WTC11 (cell line): ENCODE measurements at regions not wholly inside any gene's neighbourhood (a gene's known extent, or its start where the extent isn't known, plus 50 kb on each side); places are given as distances from the start of the nearest gene placed in this dataset.
A peak's percentile ranks its signal among the peaks of the same experiment; 100 is the strongest.
"Not testable (repeated sequence)": the region's sequence is repeated elsewhere in the genome, so short reads cannot be mapped to it uniquely, and the experiment has no call there.

Experiments used
- ATAC-seq: fragments of 200-7000 bp; cut with Tn5 transposase; 2 replicates; pipeline ENCODE4 v1.10.0; 2021; ENCODE audit warnings: mild to moderate bottlenecking, moderate library complexity
- CTCF ChIA-PET: fragments of 300-600 bp; sonication (Branson Sonifier 250); formaldehyde crosslinking; loops from one replicate; lab custom pipeline; 2021; ENCODE audit warnings: antibody characterized with exemption; lab: Charles Lee
- POLR2A ChIA-PET: fragments of 350-600 bp; sonication (Branson Sonifier 250); formaldehyde crosslinking; loops from one replicate; lab custom pipeline; 2021; ENCODE audit warnings: antibody characterized with exemption; lab: Charles Lee
- DNase-seq: peaks from one replicate; pipeline ENCODE4 v3.0.0; 2021; ENCODE audit warnings: low spot score
- H3K27ac Mint-ChIP-seq: 2 replicates; pipeline ENCODE4 v1.8.0; 2021; ENCODE audit warnings: mixed read lengths
- H3K27me3 Mint-ChIP-seq: 2 replicates; pipeline ENCODE4 v1.8.0; 2021; ENCODE audit warnings: low read depth, mild to moderate bottlenecking, moderate library complexity, mixed read lengths
- H3K36me3 Mint-ChIP-seq: 2 replicates; pipeline ENCODE4 v1.8.0; 2021; ENCODE audit warnings: mixed read lengths
- H3K4me1 Mint-ChIP-seq: 2 replicates; pipeline ENCODE4 v1.8.0; 2022; ENCODE audit warnings: mixed read lengths
- H3K4me3 Mint-ChIP-seq: 2 replicates; pipeline ENCODE4 v1.8.0; 2021; ENCODE audit warnings: mild to moderate bottlenecking, moderate library complexity, mixed read lengths
- H3K9me3 Mint-ChIP-seq: 2 replicates; pipeline ENCODE4 v1.8.0; 2021; ENCODE audit warnings: mixed read lengths
- ATF3 ChIP-seq: sonication (generic); formaldehyde crosslinking; conservative IDR thresholded peaks from 2 replicates; pipeline ENCODE4 v1.8.1; 2022; ENCODE audit warnings: mild to moderate bottlenecking, missing genetic modification reagents
- CBFB ChIP-seq: sonication (generic); formaldehyde crosslinking; IDR thresholded peaks from 2 replicates; pipeline ENCODE4 v1.8.1; 2022; ENCODE audit warnings: mild to moderate bottlenecking, low read depth, missing genetic modification reagents
- CDX4 ChIP-seq: fragments of 250-450 bp; sonication (Bioruptor Pico); IDR thresholded peaks from 2 replicates; pipeline ENCODE4 v1.9.0; 2021; ENCODE audit warnings: moderate library complexity, mild to moderate bottlenecking, inconsistent platforms, borderline replicate concordance
- EMX1 ChIP-seq: fragments of 250-450 bp; sonication (Bioruptor Pico); IDR thresholded peaks from 2 replicates; pipeline ENCODE4 v1.8.0; 2021; ENCODE audit warnings: mild to moderate bottlenecking
- ETV6 ChIP-seq: sonication (generic); formaldehyde crosslinking; IDR thresholded peaks from 2 replicates; pipeline ENCODE4 v1.8.1; 2022; ENCODE audit warnings: mild to moderate bottlenecking, missing genetic modification reagents
- FOXK1 ChIP-seq: sonication (generic); formaldehyde crosslinking; IDR thresholded peaks from 2 replicates; pipeline ENCODE4 v1.8.0; 2022; ENCODE audit warnings: mild to moderate bottlenecking, moderate library complexity, missing genetic modification reagents
- GABPB1 ChIP-seq: sonication (generic); formaldehyde crosslinking; IDR thresholded peaks from 2 replicates; pipeline ENCODE4 v1.8.1; 2023; ENCODE audit warnings: mild to moderate bottlenecking, missing genetic modification reagents
- IRF1 ChIP-seq: sonication (generic); formaldehyde crosslinking; IDR thresholded peaks from 2 replicates; pipeline ENCODE4 v1.8.0; 2023; ENCODE audit warnings: missing genetic modification reagents
- JAZF1 ChIP-seq: fragments of 250-450 bp; sonication (Bioruptor Pico); IDR thresholded peaks from 2 replicates; pipeline ENCODE4 v1.9.0; 2021; ENCODE audit warnings: moderate library complexity, mild to moderate bottlenecking, inconsistent platforms
- NFYB ChIP-seq: sonication (generic); formaldehyde crosslinking; conservative IDR thresholded peaks from 2 replicates; pipeline ENCODE4 v1.8.0; 2022; ENCODE audit warnings: low read depth, missing genetic modification reagents
- NR1H2 ChIP-seq: sonication (generic); formaldehyde crosslinking; IDR thresholded peaks from 2 replicates; pipeline ENCODE4 v1.9.0; 2021; ENCODE audit warnings: mild to moderate bottlenecking, moderate library complexity, missing genetic modification reagents
- STAT6 ChIP-seq: sonication (generic); formaldehyde crosslinking; conservative IDR thresholded peaks from 2 replicates; pipeline ENCODE4 v1.8.1; 2023; ENCODE audit warnings: mild to moderate bottlenecking, low read depth, missing genetic modification reagents, moderate library complexity
- USF1 ChIP-seq: sonication (generic); formaldehyde crosslinking; IDR thresholded peaks from 2 replicates; pipeline ENCODE4 v1.8.0; 2022; ENCODE audit warnings: mild to moderate bottlenecking, missing genetic modification reagents
- USF2 ChIP-seq: sonication (generic); formaldehyde crosslinking; IDR thresholded peaks from 2 replicates; pipeline ENCODE4 v1.8.1; 2023; ENCODE audit warnings: mild to moderate bottlenecking, missing genetic modification reagents, moderate library complexity
- ZMAT4 ChIP-seq: fragments of 250-450 bp; sonication (Bioruptor Pico); IDR thresholded peaks from 2 replicates; pipeline ENCODE4 v1.9.0; 2021; ENCODE audit warnings: mild to moderate bottlenecking
- ZNF263 ChIP-seq: sonication (generic); formaldehyde crosslinking; IDR thresholded peaks from 2 replicates; pipeline ENCODE4 v1.8.1; 2022; ENCODE audit warnings: low read depth, mild to moderate bottlenecking, moderate library complexity, missing genetic modification reagents
- ZNF396 ChIP-seq: fragments of 250-450 bp; sonication (Bioruptor Pico); IDR thresholded peaks from 2 replicates; pipeline ENCODE4 v1.8.0; 2021; ENCODE audit warnings: mild to moderate bottlenecking, moderate library complexity, borderline replicate concordance
- ZNF425 ChIP-seq: fragments of 250-450 bp; sonication (Bioruptor Pico); conservative IDR thresholded peaks from 2 replicates; pipeline ENCODE4 v1.9.0; 2021; ENCODE audit warnings: mild to moderate bottlenecking
- ZNF532 ChIP-seq: fragments of 250-450 bp; sonication (Bioruptor Pico); IDR thresholded peaks from 2 replicates; pipeline ENCODE4 v1.9.0; 2021; ENCODE audit warnings: mild to moderate bottlenecking, borderline replicate concordance

- peak; percentile 71 for TF ChIP-seq GABPB1
- TF ChIP-seq NFYB (CRISPR knock-in tag) = peak; percentile 29; the same call in 1 of the 2 replicates
- ATAC-seq, H3K27ac Mint-ChIP-seq, H3K27me3 Mint-ChIP-seq, DNase-seq, H3K4me3 Mint-ChIP-seq, H3K4me1 Mint-ChIP-seq: not testable (repeated sequence)
- CTCF ChIA-PET = interaction anchor here (0.6 to 1.1 kb wide), 2 partner anchors 120 to 173 kb away, joined by 3 read pairs; no protein-coding TSS in a partner anchor
- POLR2A ChIA-PET = interaction anchor here (0.6 kb wide), 1 partner anchor 126 kb away, joined by 3 read pairs; no protein-coding TSS in a partner anchor
- Mint-ChIP-seq H3K36me3 (peaks cover 25% of the 10 kb centered on the region), H3K9me3 (peaks cover 43% of the 10 kb centered on the region)
Measured at GRCh38 chr10:47166808-47167581, 133.0 kb upstream of the GDF10 start.

- DNase-seq = no peak
- H3K27me3 Mint-ChIP-seq = no peaks in the 10 kb centered on the region; the same call in 1 of the 2 replicates
- H3K9me3 Mint-ChIP-seq = peaks cover 46% of the 10 kb centered on the region
- H3K4me3 Mint-ChIP-seq = no peak overlapping the region
- POLR2A ChIA-PET = no interaction called here
- CTCF ChIA-PET = interaction anchor here (1.1 kb wide), 1 partner anchor 120 kb away, joined by 3 read pairs; no protein-coding TSS in a partner anchor
- peaks cover 25% of the 10 kb centered on the region for H3K36me3 Mint-ChIP-seq
- H3K4me1 Mint-ChIP-seq = no peaks in the 10 kb centered on the region
- H3K27ac Mint-ChIP-seq = no peak overlapping the region
- ATAC-seq = no peak
- no peak for TF ChIP-seq ETV6 (CRISPR knock-in tag)
- no peak for TF ChIP-seq CDX4 (CRISPR knock-in tag)
- TF ChIP-seq JAZF1 (CRISPR knock-in tag) = no peak
- no peak for TF ChIP-seq ZNF263 (CRISPR knock-in tag)
- TF ChIP-seq USF2 (CRISPR knock-in tag) = no peak
- TF ChIP-seq IRF1 (CRISPR knock-in tag) = no peak
- no peak for TF ChIP-seq STAT6 (CRISPR knock-in tag)
- no peak for TF ChIP-seq ZNF396 (CRISPR knock-in tag)
- TF ChIP-seq USF1 (CRISPR knock-in tag) = no peak
- TF ChIP-seq GABPB1 = no peak
- TF ChIP-seq NR1H2 (CRISPR knock-in tag) = no peak
- no peak for TF ChIP-seq EMX1
- no peak for TF ChIP-seq FOXK1 (CRISPR knock-in tag)
- no peak for TF ChIP-seq ZNF425 (CRISPR knock-in tag)
- no peak for TF ChIP-seq CBFB (CRISPR knock-in tag)
- no peak for TF ChIP-seq ZNF532 (CRISPR knock-in tag)
- no peak for TF ChIP-seq ATF3 (CRISPR knock-in tag)
- no peak for TF ChIP-seq ZMAT4 (CRISPR knock-in tag)
Measured at GRCh38 chr10:47167591-47167990, 132.4 kb upstream of the GDF10 start.
